GM10266 (cell line): ENCODE measurements at regions not wholly inside any gene's neighbourhood (a gene's known extent, or its start where the extent isn't known, plus 50 kb on each side); places are given as distances from the start of the nearest gene placed in this dataset.

Experiments used
- DNase-seq: peaks from one replicate; pipeline ENCODE4 v3.0.0; 2012; ENCODE audit errors: extremely low spot score
- TF ChIP-seq, protein P1 (sequence below): IDR thresholded peaks from 2 replicates; pipeline ENCODE4 v1.5.1; 2012; ENCODE audit warnings: mild to moderate bottlenecking, low read depth; ENCODE audit not compliant: control insufficient read depth, insufficient read depth; ENCODE audit errors: missing control alignments

DNA sequence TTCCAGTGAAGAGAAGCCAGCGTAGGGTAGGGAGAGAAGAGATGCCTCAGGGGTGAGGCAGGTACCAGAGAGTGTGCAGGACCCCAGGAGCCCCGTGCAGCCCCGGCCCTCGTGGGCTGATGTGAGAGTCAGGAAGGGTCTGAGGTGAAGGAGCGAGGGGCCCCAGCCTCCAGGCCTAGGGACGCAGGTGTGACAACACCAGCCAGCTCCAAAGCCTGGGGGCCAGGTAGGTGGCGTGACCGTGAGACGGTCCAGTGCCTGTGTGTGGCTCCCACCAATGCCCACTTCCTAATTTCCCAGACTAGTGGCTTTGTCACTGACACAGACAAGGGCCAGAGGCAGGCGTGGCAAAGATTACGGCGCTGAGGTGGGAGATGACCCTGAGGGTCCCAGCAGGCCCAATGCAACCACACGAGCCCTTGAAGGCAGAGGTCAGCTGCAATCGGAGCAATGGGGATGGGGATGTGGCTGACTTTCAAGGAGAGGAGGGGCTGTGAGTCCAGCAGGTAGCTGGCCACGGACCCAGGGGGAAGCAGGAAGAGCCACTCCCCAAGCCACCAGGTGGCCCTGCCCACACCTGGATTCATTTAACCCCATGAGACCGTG, 86.0 kb upstream of the SNTG2 start:
- TF ChIP-seq, protein P1, sequence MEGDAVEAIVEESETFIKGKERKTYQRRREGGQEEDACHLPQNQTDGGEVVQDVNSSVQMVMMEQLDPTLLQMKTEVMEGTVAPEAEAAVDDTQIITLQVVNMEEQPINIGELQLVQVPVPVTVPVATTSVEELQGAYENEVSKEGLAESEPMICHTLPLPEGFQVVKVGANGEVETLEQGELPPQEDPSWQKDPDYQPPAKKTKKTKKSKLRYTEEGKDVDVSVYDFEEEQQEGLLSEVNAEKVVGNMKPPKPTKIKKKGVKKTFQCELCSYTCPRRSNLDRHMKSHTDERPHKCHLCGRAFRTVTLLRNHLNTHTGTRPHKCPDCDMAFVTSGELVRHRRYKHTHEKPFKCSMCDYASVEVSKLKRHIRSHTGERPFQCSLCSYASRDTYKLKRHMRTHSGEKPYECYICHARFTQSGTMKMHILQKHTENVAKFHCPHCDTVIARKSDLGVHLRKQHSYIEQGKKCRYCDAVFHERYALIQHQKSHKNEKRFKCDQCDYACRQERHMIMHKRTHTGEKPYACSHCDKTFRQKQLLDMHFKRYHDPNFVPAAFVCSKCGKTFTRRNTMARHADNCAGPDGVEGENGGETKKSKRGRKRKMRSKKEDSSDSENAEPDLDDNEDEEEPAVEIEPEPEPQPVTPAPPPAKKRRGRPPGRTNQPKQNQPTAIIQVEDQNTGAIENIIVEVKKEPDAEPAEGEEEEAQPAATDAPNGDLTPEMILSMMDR: no peak
- DNase-seq: no peak

DNA sequence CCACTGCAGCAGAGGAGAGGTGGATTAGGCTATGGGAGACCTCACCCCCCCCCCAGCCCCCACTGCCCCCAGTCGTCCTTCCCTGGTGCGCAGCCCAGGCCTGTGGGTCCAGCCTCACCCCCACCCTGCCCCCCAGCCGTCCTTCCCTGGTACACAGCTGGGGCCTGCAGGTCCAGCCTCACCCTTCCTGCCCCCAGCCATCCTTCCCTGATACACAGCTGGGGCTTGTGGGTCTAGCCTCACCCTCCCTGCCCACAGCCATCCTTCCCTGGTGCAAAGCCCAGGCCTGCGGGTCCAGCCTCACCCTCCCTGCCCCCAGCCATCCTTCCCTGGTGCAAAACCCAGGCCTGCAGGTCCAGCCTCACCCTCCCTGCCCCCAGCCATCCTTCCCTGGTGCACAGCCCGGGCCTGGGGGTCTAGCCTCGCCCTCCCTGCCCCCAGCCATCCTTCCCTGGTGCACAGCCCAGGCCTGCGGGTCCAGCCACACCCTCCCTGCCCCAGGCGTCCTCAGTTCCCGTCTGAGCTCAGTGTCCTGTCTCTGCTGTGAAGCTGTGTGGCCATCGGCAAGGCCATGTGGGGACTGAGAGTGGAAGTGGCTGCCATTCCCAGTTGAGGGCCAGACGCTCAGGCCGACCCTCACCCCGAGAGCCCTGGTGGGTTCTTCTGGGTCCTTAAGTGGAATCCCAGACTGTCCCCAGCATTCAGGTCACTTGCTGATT, 86.8 kb upstream of the SNTG2 start:
- DNase-seq: no peak
- TF ChIP-seq, protein P1: no peak

DNA sequence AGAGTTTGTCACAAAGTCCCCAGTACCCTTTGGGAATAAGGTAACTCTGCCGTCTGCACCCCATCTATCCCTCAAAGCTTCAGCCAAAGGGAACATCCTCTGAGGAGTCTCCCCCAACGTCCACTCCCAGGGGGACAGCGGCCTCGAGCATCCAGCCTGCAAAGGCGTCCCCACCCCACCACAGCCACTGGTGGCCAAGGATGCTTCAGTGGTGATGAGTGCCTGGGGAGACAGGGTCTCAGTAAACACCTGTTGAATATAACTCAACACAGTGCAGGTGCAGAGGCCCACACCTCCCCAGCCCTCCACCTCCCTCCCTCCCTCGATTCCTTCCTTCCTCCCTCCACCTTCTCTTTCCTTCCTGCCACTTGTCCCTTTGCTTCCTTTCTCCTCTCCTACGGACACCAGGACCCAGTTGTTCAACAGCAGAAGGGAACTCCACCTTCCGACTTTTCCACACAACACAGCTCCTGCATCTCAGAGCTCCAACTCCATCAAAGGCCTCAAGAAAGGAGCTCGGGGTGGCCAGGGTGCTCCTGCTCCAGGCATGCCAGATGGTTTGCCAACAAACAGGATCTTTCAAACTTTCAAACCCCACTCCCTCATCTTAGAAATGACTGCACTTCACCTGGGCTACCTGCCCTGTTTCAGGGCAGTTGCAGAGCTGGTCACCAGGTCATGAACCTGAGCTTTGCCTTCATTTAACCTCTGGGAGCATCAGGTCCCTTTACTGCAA, 87.8 kb upstream of the SNTG2 start:
- no peak for DNase-seq
- TF ChIP-seq, protein P1: no peak

DNA sequence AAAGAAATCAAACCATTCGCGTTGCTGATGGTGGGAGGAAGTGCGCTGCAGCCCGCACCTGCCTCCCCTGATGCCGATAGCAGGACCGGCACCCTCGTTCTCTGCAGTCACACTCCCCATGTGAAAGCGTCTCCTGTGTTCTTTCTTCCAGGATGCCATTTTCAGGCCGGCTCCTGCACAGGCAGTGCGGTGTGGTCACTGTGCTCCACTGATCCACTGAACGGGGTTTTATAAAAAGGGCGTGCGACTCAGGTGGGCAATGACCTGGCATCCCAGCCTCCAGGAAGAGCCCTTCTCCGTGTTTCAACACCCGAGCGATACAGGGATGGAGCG, 88.3 kb upstream of the SNTG2 start:
- TF ChIP-seq, protein P1: no peak

GRCh38 chr2:861655-862354, 88.8 kb upstream of the SNTG2 start:
- TF ChIP-seq, protein P1: no peak
- DNase-seq: no peak

More for the DNA sequence above, 88.3 kb upstream of the SNTG2 start:
- no peak for DNase-seq

GRCh38 chr2:860259-860855, 90.3 kb upstream of the SNTG2 start:
- TF ChIP-seq, protein P1: no peak
- no peak for DNase-seq
